ENCODE measurements at regions not wholly inside any gene's neighbourhood (a gene's known extent, or its start where the extent isn't known, plus 50 kb on each side); places are given as distances from the start of the nearest gene placed in this dataset.
A peak's percentile ranks its signal among the peaks of the same experiment; 100 is the strongest.

DNA sequence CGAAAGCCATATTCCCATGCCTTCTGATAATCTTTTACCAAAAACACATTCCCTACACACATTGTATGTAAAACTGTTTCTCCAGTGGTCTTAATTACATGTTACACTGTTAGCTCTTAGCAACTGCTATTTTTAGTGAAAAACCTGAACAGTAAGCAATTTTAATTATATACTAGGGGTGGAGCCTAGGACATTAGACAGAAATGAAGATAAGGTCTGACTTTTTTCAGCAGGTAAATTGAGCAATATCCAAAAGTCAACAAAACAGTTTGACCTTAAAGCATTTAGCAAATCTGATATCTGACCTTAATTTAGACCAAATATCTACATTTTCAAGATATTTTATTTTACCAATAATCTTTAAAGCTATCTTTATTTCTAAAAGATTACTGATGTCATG lies 60.2 kb downstream of the PDE6H start:
- no peak for DNase-seq (ENCODE audit: low read depth)

DNA sequence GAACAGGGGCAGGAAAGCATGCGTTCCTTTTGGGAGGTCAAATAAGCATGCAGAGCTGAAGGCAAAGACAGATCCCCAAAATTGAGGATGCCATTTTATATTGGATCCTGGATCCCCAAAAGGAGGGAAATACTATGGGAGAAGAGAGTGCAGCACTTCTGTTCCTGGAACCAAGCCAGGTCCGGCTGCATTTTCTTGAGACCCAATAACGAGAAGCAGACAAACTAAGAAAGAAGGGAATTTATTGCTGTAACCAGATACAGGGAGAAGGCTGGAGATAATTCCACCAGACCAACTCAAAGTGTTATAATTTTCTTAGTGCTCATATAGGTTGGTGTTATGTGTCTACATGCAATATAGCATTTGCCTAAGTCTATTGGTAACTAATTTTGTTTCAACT lies 60.8 kb downstream of the PDE6H start:
- no peak for DNase-seq (ENCODE audit: low read depth)

DNA sequence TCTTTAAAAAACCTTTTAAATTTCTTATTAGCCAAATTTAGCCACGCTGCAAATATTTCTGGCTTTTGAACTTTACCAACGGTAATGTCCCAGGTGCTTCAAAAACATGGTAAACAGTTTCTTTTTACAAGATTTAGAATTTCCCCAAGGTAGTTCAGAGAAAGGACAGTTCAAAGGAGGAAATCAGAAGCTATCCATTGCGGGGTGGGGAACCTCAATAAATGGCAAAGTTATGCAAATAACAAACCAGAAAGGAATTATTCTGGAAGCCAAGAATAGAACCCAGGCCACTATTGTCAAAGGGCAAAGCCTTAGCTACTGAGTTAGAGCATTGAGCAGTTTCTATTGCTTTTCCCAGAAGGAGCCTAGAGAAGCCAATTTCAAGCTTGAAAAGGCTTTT lies 62.3 kb downstream of the PDE6H start:
- DNase-seq (ENCODE audit: low read depth), result no peak

DNA sequence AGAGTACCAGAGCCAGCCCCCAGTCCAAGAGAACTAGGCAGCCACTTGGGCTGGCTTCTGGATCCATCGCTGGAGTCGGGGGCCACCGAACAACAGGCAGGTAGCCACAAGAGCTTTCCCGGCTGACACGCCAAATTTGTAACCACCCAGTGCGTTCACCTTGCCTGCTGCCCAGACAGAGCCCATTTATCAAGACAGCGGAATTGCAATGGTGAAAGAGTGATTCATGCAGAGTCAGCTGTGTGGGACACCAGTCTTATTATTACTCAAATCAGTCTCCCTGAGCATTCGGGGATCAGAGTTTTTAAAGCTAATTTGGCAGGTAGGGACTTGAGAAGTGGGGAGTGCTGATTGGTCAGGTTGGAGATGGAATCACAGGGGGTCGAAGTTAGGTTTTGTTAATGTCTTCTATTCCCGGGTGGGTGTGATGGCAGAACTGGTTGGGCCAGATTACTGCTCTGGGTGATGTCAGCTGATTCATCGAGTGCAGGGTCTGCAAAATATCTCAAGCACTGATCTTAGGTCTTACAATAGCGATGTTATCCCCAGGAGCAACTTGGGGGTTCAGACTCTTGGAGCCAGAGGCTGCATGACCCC lies 64.3 kb downstream of the PDE6H start:
- peak; percentile 19 for DNase-seq (ENCODE audit: low read depth)

- no peak for DNase-seq (ENCODE audit: low read depth)
Observed at GRCh38 chr12:15038137-15038536, 65.3 kb downstream of the PDE6H start.

DNA sequence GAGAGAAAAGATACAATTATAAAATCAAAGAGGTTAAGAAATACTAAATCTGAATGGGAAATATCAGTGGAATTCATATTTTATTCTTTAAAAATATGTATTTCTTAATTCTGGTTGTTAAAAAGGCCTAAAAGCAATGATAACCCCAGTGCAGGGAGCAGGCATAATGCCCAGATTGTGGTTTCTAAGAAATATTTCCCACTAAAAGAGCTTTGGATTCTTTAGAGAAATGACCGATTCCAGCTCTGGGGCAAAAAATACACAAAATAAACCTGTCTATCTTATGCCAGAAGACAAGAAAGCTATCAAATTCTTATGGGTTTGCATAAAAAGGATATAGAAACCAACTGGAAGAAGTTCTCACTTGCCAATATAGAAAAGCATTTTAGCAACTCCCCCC lies 71.6 kb downstream of the PDE6H start:
- DNase-seq (ENCODE audit: low read depth), result peak; percentile 72

- no peak for DNase-seq (ENCODE audit: low read depth)
Observed at GRCh38 chr12:15045451-15045850, 72.6 kb downstream of the PDE6H start.

DNA sequence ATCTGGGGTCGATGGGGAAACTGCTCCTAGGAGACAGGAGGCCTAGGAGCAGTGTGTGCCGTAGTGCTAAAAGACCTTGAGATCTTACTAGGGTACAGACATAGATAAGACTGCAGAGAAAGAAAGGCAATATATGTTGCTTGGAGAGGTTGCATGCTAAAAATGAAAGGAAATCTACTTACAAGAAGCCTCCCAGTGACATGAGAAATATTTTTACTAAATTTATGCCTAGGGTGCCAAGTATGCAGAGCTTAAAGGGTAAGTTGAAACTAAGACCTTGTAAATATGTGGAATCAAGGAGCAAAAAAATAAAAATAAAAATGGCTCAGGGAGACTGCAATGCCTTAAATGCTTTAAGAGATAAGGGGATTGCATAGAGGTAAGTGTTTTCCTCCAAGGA lies 74.8 kb downstream of the PDE6H start:
- DNase-seq (ENCODE audit: low read depth), result peak; percentile 4

DNA sequence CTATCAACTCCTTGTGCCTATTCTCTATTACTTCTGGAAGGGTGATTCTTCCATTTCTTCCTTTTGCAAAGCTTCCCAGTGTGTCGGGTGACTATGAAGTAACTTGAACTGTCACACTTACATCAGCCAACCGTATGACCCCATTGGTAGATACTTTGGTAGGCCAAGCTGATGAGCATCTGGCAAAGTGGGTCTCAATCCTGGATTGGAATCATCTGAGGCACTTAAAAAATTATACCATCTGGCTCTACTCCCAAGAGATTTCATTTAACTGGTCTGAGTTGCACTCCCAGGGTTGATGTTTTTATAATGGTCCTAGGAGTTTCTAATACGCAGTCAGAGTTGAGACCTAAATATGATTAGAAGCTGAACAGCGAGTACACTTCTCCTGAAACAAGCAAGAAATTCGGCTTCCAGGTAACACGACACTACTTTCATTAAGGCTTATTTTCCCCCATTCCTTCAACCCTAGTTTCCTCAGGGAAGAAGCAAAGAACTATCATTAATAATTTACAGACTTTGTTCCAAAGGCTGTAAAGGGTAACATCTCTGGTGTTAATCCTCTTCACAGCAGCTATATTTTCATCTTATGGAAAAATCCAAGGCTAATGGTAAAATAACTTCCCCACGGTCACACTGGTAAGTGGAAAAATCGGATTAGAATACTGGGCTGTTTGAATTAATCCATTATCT lies 76.8 kb downstream of the PDE6H start:
- no peak for DNase-seq (ENCODE audit: low read depth)

- DNase-seq (ENCODE audit: low read depth), result peak; percentile 63
Observed at GRCh38 chr12:15050659-15051058, 77.8 kb downstream of the PDE6H start.

GRCh38 chr12:15052691-15053090 lies 79.8 kb downstream of the PDE6H start:
- DNase-seq (ENCODE audit: low read depth), result no peak

- DNase-seq (ENCODE audit: low read depth), result no peak
Observed at GRCh38 chr12:15056218-15056617, 83.4 kb downstream of the PDE6H start.
